ENCODE measurements at regions not wholly inside any gene's neighbourhood (a gene's known extent, or its start where the extent isn't known, plus 50 kb on each side); places are given as distances from the start of the nearest gene placed in this dataset.

- no peak for DNase-seq
Measured at GRCh38 chr13:107734891-107735625, 480.3 kb downstream of the LIG4 start.

GRCh38 chr13:107733276-107733675 is 482.1 kb downstream of the LIG4 start:
- no peak for DNase-seq

DNA sequence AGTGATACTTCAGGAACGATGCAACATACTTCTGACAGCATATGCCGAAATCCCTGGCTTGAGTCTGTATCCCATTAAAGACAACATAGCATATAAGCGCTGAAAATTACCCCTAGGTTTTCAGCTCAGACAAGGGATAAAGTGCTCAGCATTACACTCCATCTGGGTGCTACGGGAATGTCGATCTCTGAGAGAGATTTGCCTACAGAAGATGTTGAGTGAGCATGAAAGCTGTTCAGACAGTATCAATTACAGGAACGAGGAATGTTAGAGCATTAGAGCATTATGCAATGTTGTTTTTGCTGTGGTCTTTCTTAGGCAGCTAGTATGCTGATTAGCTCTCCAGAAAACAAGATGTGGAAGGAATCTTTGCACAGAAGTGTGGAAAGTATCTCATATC is 484.5 kb downstream of the LIG4 start:
- DNase-seq = no peak

- DNase-seq = peak; percentile 56
Measured at GRCh38 chr13:107721125-107721869, 494.0 kb downstream of the LIG4 start.

GRCh38 chr13:107716741-107717140 is 498.6 kb downstream of the LIG4 start:
- DNase-seq = no peak

DNA sequence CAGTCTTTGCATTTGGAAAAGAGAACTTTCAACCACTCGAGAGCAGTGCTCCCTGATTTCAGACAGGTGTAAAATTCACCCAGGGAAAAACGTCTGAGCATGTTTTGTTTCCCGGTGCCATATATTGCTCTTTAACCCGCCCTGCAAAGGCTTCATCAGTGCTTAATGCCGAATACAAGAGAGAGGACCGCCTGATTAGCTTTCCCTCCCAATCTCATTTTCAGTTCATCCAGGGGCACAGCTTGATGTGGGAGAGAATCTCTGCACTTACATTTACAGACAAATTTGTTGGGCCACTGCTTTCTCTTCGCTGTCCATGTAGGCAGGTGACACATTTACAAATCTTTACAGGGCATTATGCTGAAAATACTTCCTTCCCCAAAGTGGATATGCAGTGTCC is 499.1 kb downstream of the LIG4 start:
- DNase-seq = no peak

DNA sequence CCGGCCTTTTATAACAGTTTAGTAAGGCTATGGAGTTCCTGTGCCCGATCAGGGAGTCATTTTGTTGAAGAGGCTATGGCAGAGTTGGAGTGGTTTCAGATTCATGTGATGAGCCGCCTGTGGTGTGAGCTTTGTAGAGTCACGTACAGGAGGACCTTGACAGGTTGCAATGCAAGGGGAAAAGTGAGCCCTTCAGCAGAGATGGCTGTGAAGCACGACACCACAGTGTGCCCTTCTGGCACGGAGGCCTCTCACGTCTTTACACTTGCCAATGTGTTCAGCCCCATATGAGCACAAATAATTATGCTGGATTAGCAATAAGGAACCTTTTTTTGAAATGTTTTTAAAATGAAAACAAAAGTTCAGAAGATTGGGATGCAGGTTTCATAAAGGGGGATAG is 499.8 kb downstream of the LIG4 start:
- DNase-seq = no peak

- DNase-seq = no peak
Measured at GRCh38 chr13:107713314-107713713, 502.0 kb downstream of the LIG4 start.

DNA sequence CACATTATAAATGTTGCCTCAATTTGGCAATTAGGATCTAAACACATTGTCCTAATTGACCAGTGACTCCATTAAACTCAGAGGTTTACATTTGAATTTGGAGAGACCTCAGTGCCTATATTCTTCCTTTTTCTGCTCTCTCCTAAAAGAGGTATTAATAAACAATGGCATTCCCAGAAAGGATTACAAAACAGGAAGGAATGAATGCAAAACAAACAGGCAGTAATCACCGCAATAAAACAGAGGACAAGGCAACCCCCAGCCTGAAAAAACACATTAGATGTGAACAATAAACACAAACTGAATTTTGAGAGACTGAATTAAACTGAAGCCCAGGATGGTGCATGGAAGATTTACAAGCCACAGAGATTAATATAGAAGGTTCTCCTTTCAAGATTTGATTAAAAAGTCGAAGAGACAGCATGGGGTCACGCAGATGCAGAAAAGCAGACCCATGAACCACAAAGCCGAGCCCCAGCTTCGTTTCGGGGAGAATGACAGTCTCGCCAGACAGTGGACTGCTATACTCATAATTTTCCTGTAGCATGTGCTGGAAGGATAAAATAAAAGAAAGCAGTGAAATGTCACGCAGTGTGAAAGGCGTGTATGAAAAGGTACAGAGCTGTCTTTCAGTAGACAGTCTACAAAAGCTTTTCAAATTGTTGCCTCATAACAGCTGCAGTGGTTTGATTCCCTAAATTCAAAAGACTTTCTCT is 503.0 kb downstream of the LIG4 start:
- no peak for DNase-seq

- no peak for DNase-seq
Measured at GRCh38 chr13:107690181-107690580, 525.2 kb downstream of the LIG4 start.

GRCh38 chr13:107685876-107686275 is 529.5 kb downstream of the LIG4 start:
- no peak for DNase-seq

DNA sequence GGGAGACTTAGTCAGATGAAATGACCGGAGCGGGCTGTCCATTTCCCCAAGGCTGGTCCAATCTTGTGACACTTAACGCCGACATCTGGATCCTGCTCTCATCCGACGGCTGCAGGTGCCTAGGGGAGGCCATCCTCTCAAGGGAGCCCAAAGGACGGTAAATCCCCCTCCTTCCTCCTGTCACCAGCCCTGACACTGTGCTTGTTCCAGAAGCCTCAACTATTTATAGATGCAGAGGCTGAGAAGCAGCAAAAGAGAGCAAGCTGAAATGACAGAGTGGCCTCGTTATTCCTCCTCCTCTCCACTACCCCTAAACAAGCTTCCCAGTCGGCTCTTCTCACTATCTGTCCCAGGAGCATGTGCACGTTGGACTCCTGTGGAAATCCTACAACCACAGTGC is 533.7 kb downstream of the LIG4 start:
- DNase-seq = no peak

- DNase-seq = peak; percentile 52
Measured at GRCh38 chr13:107680115-107680514, 535.2 kb downstream of the LIG4 start.

GRCh38 chr13:107678075-107678689 is 537.2 kb downstream of the LIG4 start:
- peak; percentile 70 for DNase-seq

DNA sequence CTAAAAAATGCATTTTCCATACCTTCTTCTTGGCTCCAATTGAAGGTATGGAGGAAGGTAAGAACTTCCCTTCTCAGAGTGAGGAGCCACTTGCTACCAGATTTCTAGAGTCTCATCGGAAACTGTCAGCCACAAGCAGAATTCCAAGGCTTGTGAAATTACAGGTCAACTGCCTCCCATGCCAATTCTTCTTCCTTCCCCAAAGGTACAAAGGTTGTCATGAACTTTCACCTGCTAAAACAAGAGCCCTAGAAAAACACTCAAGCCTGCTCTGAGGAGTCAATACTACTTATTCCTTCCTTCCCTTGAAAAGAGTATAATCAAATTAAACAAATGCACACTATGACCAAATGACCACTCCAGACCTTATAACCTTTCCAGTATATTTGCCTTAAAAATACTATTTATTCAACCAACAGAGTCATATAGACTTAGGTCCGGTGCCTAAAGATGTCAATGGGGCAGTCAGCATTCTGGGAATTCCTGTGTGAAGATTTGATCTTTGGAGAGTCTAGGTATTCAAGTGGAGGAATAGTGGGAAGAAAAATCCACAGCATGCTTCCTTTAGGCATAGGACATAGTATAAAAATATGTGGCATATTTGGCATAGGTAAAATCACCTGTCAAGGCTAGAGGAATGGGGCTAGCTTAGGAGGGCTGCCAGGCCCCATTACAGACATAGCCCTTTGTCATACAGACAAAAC is 539.3 kb downstream of the LIG4 start:
- DNase-seq = no peak

DNA sequence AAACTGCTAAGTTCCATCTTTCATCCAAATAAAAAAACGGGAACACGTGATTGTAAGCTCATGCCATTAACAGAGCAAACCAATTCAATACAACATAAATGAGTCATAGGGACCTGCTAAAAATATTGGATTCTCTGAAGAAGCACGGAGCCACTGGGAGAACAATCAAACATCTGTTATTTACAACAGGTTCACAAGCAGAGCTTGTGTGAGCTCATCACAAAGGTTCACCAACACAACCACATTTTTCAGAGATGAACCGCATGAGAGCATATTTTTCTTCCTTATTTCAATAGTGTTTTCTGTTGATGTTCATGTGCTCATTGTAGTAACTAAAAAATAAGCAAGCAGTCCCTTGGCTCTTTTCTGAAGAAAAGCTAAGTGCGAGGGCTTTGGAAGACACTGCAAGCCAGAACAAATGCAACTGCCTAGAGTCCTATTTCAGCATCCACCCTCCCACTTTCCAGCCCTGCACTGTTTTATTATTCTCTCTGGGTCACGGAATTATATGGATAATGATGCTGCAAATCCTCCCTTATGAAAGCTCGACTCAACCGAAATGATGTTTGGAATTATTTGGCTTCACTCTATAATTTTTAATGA is 545.8 kb downstream of the LIG4 start:
- DNase-seq = peak; percentile 91

DNA sequence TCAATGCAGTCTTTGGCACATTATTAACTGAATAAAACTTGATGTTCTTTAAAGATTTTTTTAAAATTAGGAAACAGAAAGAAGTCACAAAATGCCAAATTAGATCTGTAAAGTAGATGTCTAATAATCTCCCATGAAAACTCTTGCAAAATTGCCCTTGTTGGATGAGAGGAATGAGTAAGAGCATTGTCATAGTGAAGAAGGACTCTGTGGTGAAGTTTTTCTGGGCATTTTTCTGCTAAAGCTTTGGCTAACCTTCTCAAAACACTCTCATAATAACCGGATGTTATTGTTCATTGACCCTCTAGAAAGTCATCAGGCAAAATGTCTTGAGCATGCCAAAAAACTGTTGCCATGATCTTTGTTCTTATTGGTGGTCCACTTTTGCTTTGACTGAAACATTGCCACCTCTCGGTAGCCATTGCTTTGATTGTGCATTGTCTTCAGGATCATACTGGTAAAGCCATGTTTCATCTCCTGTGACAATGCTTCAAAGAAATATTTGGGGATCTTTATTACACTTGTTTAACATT is 549.3 kb downstream of the LIG4 start:
- DNase-seq = no peak

GRCh38 chr13:107650081-107650701 is 565.1 kb downstream of the LIG4 start:
- peak; percentile 69 for DNase-seq

GRCh38 chr13:107649079-107649478 is 566.3 kb downstream of the LIG4 start:
- no peak for DNase-seq

DNA sequence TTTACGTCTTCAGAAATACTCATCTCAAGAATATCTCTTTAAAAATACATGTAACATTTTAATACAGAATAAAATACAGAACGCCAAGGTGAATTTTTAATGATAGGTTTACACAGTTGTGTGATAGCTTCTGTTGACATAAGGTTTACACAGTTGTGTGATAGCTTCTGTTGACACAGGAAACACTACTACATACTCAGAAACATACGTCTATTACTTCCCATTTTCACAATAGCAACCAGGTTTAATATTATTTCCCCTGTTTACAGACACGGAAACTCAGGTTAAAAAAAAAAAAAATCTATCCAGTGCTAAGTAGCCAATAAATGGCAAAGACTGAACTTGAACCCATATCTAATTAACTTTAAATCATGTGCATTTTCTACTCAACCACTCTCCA is 571.2 kb downstream of the LIG4 start:
- DNase-seq = peak; percentile 41

DNA sequence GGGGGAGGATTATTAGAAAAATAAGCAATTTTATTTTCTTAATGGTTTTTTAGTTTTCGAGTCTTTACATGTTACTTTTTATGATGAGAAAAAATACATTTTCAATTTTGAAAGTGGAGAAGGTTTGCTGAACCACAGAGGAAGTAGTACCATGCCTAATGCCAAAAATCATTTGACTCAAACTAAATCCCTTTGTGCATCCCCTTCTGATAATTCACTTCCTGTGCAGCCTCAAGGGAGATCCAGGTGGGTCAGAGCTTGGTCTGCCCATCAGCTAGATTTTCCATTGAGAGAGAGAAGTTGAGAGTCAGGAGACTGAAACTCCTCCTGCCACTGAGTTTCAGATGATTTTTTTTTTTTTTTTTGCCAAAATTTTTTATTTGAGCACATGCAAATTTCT is 571.7 kb downstream of the LIG4 start:
- DNase-seq = peak; percentile 61

DNA sequence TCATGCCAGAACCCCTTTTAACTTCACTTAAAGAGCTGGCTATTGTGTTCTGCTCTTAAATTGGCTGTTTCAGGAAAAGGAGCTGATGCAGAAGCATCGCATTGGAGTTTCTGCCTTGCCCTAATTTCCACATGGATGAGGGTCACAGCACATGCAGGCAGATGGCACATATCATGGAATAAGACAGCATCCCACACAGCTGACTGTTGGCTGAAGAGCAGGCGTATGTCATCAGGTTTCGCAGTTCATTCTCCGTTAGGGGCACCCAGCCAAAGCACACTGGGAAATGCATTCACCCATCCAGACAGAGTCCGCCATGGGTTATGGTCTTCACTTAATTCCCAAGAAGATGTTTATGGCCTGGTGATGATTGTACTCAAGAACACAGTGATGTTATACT is 572.5 kb downstream of the LIG4 start:
- DNase-seq = peak; percentile 98
